DND-41 (cell line): ENCODE measurements at regions not wholly inside any gene's neighbourhood (a gene's known extent, or its start where the extent isn't known, plus 50 kb on each side); places are given as distances from the start of the nearest gene placed in this dataset.

Experiments
- CTCF ChIP-seq: IDR thresholded peaks from 2 replicates; pipeline ENCODE4 v1.5.1; 2012; ENCODE audit warnings: borderline replicate concordance, low read length, moderate library complexity, mild to moderate bottlenecking; ENCODE audit not compliant: poor library complexity, severe bottlenecking; ENCODE audit errors: extremely low read depth
- EZH2 ChIP-seq: IDR thresholded peaks from 3 replicates; pipeline ENCODE4 v1.6.1; 2012; ENCODE audit warnings: borderline replicate concordance, low read depth, mild to moderate bottlenecking, moderate library complexity, low read length, inconsistent platforms; ENCODE audit not compliant: severe bottlenecking

GRCh38 chr2:176985871-176986270 is 226.7 kb upstream of the HNRNPA3 start:
- TF ChIP-seq CTCF: no peak
- no peak for TF ChIP-seq EZH2
